Islet of Langerhans (tissue), 1 donor: ENCODE measurements at regions not wholly inside any gene's neighbourhood (a gene's known extent, or its start where the extent isn't known, plus 50 kb on each side); places are given as distances from the start of the nearest gene placed in this dataset.
A peak's percentile ranks its signal among the peaks of the same experiment; 100 is the strongest.
"Not testable (repeated sequence)": the region's sequence is repeated elsewhere in the genome, so short reads cannot be mapped to it uniquely, and the experiment has no call there.

ENCODE experiments used
- FAIRE-seq: peaks from one replicate; lab custom pipeline; 2011; peaks lifted over from hg19 to GRCh38; lab: Jason Lieb, UNC

DNA sequence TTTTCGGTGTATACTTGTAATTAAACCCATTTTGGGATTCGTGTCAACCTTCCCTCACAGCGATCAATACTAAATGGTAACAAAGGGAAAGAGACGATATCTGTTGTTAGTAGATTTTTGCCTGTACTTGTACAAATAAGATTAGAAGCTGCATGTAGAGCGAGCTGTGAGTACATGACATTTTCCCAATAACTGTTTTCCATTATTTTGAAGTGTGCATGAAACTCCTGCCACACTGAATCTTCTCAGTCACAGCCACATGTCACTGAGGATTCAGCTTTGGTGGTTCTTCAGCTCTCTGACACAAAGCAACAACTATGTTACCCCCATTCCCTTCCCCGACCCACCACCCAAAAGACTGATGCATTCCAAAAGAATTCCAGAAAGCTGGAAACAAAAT is 685.6 kb downstream of the EFNA5 start:
- FAIRE-seq, result no peak

GRCh38 chr5:106979178-106979577 is 691.6 kb downstream of the EFNA5 start:
- FAIRE-seq, result not testable (repeated sequence)

DNA sequence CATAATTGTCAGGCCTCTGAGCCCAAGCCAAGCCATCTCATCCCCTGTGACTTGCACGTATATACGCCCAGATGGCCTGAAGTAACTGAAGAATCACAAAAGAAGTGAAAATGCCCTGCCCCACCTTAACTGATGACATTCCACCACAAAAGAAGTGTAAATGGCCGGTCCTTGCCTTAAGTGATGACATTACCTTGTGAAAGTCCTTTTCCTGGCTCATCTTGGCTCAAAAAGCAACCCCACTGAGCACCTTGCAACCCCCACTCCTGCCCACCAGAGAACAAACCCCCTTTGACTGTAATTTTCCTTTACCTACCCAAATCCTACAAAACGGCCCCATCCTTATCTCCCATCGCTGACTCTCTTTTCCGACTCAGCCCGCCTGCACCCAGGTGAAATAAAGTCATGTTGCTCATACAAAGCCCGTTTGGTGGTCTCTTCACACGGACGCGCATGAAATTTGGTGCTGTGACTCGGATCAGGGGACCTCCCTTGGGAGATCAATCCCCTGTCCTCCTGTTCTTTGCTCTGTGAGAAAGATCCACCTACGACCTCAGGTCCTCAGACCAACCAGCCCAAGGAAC is 692.1 kb downstream of the EFNA5 start:
- not testable (repeated sequence) for FAIRE-seq

- no peak for FAIRE-seq
Measured at GRCh38 chr5:106976363-106976762, 694.4 kb downstream of the EFNA5 start.

DNA sequence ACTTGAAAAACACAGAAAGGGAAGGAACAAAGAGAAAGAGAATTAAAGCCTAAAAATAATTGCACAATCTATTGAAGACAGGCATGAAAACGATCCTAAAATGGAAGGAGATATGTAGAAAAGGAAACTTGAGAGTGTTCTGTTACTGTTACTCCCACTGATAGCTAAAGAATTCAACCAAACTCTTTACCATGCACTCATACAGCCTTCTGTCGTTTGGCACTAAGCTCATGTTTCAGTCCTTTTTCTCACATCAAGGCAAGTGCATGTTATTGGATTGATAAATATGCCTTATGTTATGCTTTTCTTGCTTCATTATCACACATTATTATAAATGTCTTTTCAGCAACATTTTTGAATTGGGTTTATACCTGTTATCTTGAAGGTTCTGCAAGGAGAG is 696.5 kb downstream of the EFNA5 start:
- no peak for FAIRE-seq

GRCh38 chr5:106966686-106967315 is 703.9 kb downstream of the EFNA5 start:
- no peak for FAIRE-seq

DNA sequence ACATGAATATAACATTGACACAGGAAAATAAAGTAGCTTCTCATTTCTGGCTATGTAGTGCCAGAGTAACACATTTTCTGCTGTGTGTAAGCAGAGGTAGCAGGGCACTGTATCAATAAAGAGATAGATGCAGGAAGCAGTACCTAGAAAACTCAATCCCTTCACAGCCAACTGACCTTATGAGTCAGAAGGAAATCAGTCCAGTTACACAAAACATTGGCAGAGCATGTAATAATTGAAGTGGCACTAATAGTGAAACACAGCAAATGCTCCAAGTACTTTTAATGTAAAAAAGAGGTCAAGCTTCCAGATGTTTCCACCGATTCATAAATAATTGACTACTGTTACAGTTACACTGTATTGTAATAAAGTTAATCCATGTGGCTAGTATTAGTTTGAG is 706.6 kb downstream of the EFNA5 start:
- FAIRE-seq, result peak; percentile 100

DNA sequence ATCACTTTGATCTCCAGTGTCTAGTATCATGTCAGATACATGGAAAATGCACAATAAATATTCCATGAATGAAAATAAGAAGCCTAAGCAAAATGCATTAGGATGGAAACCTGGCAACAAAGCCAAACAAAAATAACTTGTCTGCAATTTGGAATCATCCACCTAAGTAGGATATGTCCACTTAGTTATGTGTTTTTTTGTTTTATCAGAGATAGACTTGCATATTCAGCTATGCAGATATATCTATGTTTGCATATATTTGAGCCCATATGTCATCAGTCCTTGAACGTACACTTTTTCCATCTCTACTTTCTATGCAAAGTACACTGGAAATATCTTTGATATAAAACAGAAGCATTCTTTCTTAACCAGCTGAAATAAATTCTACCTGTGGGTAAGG is 707.1 kb downstream of the EFNA5 start:
- FAIRE-seq, result no peak

DNA sequence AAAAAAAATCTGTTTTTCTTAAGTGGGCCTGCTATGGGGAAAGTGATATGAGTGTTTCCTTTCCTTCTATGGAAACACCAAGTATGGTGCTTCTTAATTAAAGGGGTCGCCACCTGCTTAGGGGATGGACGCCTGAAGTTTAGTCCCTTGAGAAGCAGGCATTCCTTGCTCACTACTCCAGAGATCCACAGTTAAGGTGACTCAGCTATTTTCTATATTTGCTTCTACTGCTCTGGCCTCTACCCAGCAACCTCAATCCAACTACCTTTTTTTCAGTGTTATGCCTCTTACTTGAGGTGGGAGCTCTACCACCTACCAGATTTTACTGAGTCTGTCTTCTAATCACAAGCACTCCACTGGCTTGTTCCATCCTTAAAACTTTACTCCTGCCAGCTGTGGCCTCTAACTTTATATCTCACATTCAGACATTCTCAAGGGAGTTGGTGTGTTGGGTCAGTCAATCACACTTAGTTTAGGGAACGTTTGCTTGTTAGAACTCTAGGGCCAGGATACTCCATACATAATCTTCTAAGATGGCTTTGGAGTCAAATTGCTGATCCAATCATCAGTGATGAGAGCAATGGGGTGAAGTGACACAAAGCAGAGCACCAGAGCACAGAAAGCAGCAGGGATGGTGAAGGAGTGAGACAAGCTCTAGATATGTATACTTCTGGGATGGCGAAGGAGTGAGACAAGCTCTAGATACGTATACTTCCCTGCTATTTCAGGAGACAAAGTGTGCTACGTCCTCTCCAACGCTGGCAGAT is 708.1 kb downstream of the EFNA5 start:
- no peak for FAIRE-seq

DNA sequence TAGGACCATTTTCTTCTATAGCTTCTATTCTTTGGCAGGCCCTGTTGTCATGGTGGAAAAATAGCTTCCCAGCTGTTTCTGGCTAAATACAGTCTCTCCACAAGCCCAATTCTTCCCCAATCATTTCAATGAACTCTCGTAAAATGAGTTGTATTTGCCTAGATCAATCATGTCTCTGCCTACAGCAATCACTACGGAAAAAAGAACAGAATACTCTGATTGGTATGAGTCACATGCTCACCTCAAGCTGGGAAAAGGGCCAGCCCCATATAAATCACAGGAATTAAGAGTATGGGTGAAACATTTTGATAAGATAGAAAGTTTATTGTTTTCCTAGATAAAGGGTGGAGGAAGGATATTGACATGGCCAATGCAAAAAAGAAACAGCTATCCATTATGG is 711.4 kb downstream of the EFNA5 start:
- no peak for FAIRE-seq

DNA sequence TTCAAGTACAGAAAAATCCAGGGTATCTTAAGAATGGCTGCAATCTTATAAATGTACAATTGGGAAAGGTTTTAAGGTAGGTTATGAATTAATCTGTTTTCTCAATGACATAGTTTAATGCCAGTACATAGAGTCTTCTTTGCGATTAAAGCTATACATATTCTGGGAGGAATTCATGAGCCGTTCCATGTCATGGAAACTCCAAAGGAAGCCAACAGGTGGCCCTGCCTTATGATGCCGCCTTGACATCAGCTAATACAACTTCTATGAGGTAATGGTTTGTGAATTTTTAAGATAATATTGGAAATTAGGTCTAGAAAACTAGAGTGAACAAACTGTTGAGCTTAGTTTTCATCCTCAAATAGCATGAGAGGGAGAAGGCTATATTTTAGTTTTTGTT is 713.4 kb downstream of the EFNA5 start:
- no peak for FAIRE-seq

- no peak for FAIRE-seq
Measured at GRCh38 chr5:106956886-106957285, 713.9 kb downstream of the EFNA5 start.

GRCh38 chr5:106956187-106956586 is 714.5 kb downstream of the EFNA5 start:
- FAIRE-seq, result no peak

DNA sequence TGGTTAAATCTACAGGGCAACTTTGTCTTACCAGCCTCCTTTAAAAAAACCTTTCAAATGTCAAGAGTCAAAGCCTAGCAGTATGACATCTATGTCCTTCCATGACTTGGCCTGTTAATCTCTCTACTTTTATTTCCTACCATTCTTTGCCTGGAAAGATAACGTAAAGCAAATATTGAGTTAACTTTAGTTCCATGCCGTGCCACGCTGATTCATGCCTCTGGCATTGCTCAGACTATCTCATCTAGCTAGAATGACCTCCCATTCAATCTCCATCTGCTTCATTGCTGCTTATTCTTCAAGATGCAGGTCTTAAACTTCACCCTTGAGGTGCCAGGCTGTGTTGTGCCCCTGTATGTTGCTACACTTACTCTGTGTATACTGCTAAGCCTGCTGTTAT is 729.8 kb downstream of the EFNA5 start:
- peak; percentile 30 for FAIRE-seq

DNA sequence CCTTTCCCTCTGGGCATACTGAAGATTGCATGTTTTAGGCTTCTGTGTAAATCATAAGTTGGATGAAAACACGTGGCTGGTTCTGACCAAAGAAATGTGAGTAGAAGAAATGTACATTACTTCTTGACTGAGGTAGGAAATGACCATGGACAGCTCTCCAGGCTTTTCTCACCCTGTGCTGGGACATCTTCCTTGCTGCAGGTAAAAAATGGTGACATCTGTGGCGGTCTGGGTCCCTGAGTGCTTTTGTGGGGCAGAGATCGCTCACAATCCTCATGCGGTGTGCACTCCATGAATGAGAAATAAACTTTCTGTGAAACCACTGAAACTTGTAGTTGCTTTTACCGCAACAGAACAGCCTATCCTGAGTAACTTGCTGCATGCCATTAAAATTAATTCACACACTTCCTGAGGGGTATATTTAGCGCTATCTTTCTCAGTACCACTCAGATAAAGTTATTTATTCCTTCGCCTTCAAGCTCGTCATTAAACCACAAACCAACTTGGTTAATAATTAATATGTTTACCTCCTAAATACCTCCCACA is 730.4 kb downstream of the EFNA5 start:
- no peak for FAIRE-seq

DNA sequence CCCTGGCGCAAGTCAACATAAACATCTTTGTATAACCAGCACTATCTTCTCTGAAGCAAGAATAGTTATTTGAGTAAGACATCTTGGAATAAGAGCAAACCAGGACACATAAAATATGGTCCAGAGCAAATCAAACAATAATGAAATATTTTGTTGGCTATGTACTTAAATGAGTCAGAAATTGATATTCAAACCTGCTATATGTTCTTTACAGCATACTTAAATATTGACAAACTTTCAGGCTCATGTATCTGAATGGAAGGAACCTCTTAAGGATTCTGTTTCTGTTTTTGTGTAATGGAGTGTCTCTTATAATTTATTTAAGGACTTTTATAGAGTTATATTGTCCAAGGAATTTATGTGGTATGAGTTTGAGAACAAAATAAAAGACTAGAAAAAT is 747.3 kb downstream of the EFNA5 start:
- no peak for FAIRE-seq

DNA sequence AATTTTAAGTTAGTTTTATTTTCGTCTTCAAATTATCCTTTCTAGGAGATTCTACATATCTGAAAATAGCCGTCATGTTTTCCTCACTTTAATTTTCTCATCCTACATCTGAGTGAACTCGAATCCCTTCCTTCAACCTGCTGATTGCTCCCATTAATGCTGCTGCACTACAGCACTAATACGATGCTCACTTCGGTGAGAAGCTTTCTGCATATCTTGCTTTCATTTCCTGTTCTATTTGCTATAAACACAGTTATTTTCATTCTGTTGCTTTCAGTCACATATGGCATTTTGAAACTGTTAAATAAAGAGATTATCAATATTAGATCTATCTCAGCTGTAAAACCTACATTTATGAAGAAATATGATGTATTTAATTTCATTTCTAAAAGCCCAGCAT is 749.2 kb downstream of the EFNA5 start:
- FAIRE-seq, result no peak

- no peak for FAIRE-seq
Measured at GRCh38 chr5:106910486-106910885, 760.3 kb downstream of the EFNA5 start.

GRCh38 chr5:106909716-106910115 is 761.0 kb downstream of the EFNA5 start:
- no peak for FAIRE-seq

- no peak for FAIRE-seq
Measured at GRCh38 chr5:106907979-106908378, 762.8 kb downstream of the EFNA5 start.

DNA sequence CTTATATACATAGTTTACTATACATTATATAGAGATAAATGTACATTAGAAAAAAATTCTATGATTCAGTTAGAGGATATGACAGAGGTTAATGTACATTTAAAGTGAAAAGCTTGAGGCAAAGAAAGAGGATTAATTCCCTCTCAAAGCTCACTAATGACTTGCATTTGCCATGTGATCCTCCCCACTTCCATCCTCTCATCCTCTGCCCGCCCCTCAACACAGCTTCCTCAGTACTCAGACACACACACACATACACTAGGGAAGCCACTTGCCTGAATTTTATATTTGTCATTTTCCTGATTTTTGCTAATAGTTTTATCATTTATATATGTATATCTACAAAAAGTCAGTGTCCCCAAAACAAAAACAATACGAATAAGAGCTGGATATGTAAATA is 764.5 kb downstream of the EFNA5 start:
- FAIRE-seq, result no peak

GRCh38 chr5:106894964-106895363 is 775.8 kb downstream of the EFNA5 start:
- no peak for FAIRE-seq

GRCh38 chr5:106882035-106882434 is 788.7 kb downstream of the EFNA5 start:
- peak; percentile 13 for FAIRE-seq
